ENCODE measurements at regions not wholly inside any gene's neighbourhood (a gene's known extent, or its start where the extent isn't known, plus 50 kb on each side); places are given as distances from the start of the nearest gene placed in this dataset.

GRCh38 chr18:54734059-54734458 lies 94.2 kb upstream of the RAB27B start:
- Histone ChIP-seq H3K36me3 (no peaks in the 10 kb centered on the region), H3K4me3 (no peak overlapping the region), H3K27ac (no peak overlapping the region), H3K4me1 (no peaks in the 10 kb centered on the region), H3K27me3 (no peaks in the 10 kb centered on the region), H3K9me3 (no peaks in the 10 kb centered on the region)
- TF ChIP-seq POLR2A (IDR thresholded peaks at IDR 0.05) (no peak), CTCF (IDR thresholded peaks at IDR 0.05) (no peak)
- intact Hi-C loops (cut with DNase I) = no loop called here
- DNase-seq = no peak
- no peak for ATAC-seq
- 53% methylated on average over 2 of the region's 3 CpGs for WGBS (ENCODE audit: insufficient coverage, low coverage, low lambda C conversion rate, missing lambda C conversion rate)

- 32% methylated on average over 1 of the region's 1 CpG for WGBS (ENCODE audit: insufficient coverage, low coverage, low lambda C conversion rate, missing lambda C conversion rate)
- ATAC-seq (no peak), DNase-seq (no peak)
- TF ChIP-seq POLR2A (IDR thresholded peaks at IDR 0.05) = no peak
- TF ChIP-seq CTCF (IDR thresholded peaks at IDR 0.05) = no peak
- no peaks in the 10 kb centered on the region for H3K27me3 ChIP-seq
- no peak overlapping the region for H3K27ac ChIP-seq
- no peaks in the 10 kb centered on the region for H3K9me3 ChIP-seq
- intact Hi-C loops (cut with DNase I) = no loop called here
- no peaks in the 10 kb centered on the region for H3K4me1 ChIP-seq
- H3K36me3 ChIP-seq = no peaks in the 10 kb centered on the region
- H3K4me3 ChIP-seq = no peak overlapping the region
These were observed 91.3 kb upstream of the RAB27B start for GRCh38 chr18:54736981-54737380.

GRCh38 chr18:54737986-54738385 lies 90.3 kb upstream of the RAB27B start:
- ATAC-seq (no peak), DNase-seq (no peak)
- no peak for TF ChIP-seq CTCF (IDR thresholded peaks at IDR 0.05)
- TF ChIP-seq POLR2A (IDR thresholded peaks at IDR 0.05) = no peak
- no peaks in the 10 kb centered on the region for H3K9me3 ChIP-seq
- no peaks in the 10 kb centered on the region for H3K4me1 ChIP-seq
- H3K4me3 ChIP-seq = no peak overlapping the region
- intact Hi-C loops (cut with DNase I) = no loop called here
- H3K36me3 ChIP-seq = no peaks in the 10 kb centered on the region
- H3K27ac ChIP-seq = no peak overlapping the region
- no peaks in the 10 kb centered on the region for H3K27me3 ChIP-seq
- WGBS (ENCODE audit: insufficient coverage, low coverage, low lambda C conversion rate, missing lambda C conversion rate) = 95% methylated on average over 3 of the region's 3 CpGs

- no peaks in the 10 kb centered on the region for H3K36me3 ChIP-seq
- H3K4me3 ChIP-seq = no peak overlapping the region
- DNase-seq = no peak
- no peaks in the 10 kb centered on the region for H3K9me3 ChIP-seq
- intact Hi-C loops (cut with DNase I) = no loop called here
- no peaks in the 10 kb centered on the region for H3K27me3 ChIP-seq
- no peak for ATAC-seq
- H3K27ac ChIP-seq = no peak overlapping the region
- 59% methylated on average over 2 of the region's 2 CpGs for WGBS (ENCODE audit: insufficient coverage, low coverage, low lambda C conversion rate, missing lambda C conversion rate)
- TF ChIP-seq CTCF (IDR thresholded peaks at IDR 0.05) (no peak), POLR2A (IDR thresholded peaks at IDR 0.05) (no peak)
- H3K4me1 ChIP-seq = no peaks in the 10 kb centered on the region
These were observed 88.8 kb upstream of the RAB27B start for GRCh38 chr18:54739476-54739875.
